ENCODE measurements at regions not wholly inside any gene's neighbourhood (a gene's known extent, or its start where the extent isn't known, plus 50 kb on each side); places are given as distances from the start of the nearest gene placed in this dataset.

- TF ChIP-seq CTCF (IDR thresholded peaks at IDR 0.05) (no peak), POLR2AphosphoS5 (IDR thresholded peaks at IDR 0.05) (no peak)
Measured at GRCh38 chr7:17434191-17434590, 135.7 kb downstream of the AHR start.
